Lung (tissue), 11 donors: ENCODE measurements at regions not wholly inside any gene's neighbourhood (a gene's known extent, or its start where the extent isn't known, plus 50 kb on each side); places are given as distances from the start of the nearest gene placed in this dataset.
A peak's percentile ranks its signal among the peaks of the same experiment; 100 is the strongest.

Experiments used
- ATAC-seq: fragments of 200-7000 bp; cut with Tn5 transposase; one replicate; pipeline ENCODE4 v1.9.1; 2020; ENCODE audit warnings: moderate number of reproducible peaks; ENCODE audit not compliant: insufficient read depth, low FRiP score
- DNase-seq, 3 donors: peaks; one replicate each; pipeline ENCODE4 v3.0.0-alpha.2; 2013 to 2017
- H3K27ac ChIP-seq, 2 donors: one replicate each; pipeline ENCODE4 v1.5.1; 2013; ENCODE audit warnings: mild to moderate bottlenecking in 2 of 2, moderate library complexity in 2 of 2, control low read depth in 1 of 2, inconsistent platforms in 1 of 2, low read depth in 1 of 2, low read length in 1 of 2
- H3K27me3 ChIP-seq, 3 donors: one replicate each; pipeline ENCODE4 v1.5.1; 2013; ENCODE audit warnings: low read length in 2 of 3; ENCODE audit not compliant: control insufficient read depth in 3 of 3, insufficient read depth in 3 of 3
- H3K36me3 ChIP-seq, 4 donors: one replicate each; pipeline ENCODE4 v1.5.1; 2013; ENCODE audit warnings: low read length in 4 of 4, mild to moderate bottlenecking in 1 of 4, moderate library complexity in 1 of 4; ENCODE audit not compliant: control insufficient read depth in 4 of 4, insufficient read depth in 4 of 4
- H3K4me1 ChIP-seq, 5 donors: one replicate each; pipeline ENCODE4 v1.5.1; 2013; ENCODE audit warnings: low read length in 5 of 5, mild to moderate bottlenecking in 2 of 5, moderate library complexity in 1 of 5; ENCODE audit not compliant: control insufficient read depth in 5 of 5, insufficient read depth in 5 of 5
- H3K4me3 ChIP-seq: one replicate; pipeline ENCODE4 v1.5.1; 2013; ENCODE audit warnings: mild to moderate bottlenecking, control low read depth, moderate library complexity
- H3K9ac ChIP-seq, 2 donors: one replicate each; pipeline ENCODE4 v1.5.1; 2013; ENCODE audit warnings: low read length in 2 of 2, control low read depth in 1 of 2; ENCODE audit not compliant: insufficient read depth in 1 of 2
- H3K9me3 ChIP-seq, 4 donors: one replicate each; pipeline ENCODE4 v1.5.1; 2013; ENCODE audit warnings: low read length in 3 of 4, mild to moderate bottlenecking in 1 of 4, moderate library complexity in 1 of 4; ENCODE audit not compliant: control insufficient read depth in 4 of 4, insufficient read depth in 3 of 4
- WGBS, 2 donors: extraction: QIAGEN DNeasy Blood & Tissue Kit; methylation state at CpG; one replicate each; pipeline ENCODE4 v1.1.7; 2013; 5-methylcytosine and 5-hydroxymethylcytosine counted together
- TF ChIP-seq, protein P1 (sequence below): IDR thresholded peaks from 2 replicates; pipeline ENCODE4 v1.5.1; 2012; ENCODE audit warnings: mild to moderate bottlenecking; ENCODE audit errors: control extremely low read depth, extremely low read depth
- donor health status: control.
- donor health status: control.
- donor health status: Bipolar disorder and iron deficiency.
- donor health status: healthy.
- donor health status: DM: yes; HTN: yes; CAD: no.

DNA sequence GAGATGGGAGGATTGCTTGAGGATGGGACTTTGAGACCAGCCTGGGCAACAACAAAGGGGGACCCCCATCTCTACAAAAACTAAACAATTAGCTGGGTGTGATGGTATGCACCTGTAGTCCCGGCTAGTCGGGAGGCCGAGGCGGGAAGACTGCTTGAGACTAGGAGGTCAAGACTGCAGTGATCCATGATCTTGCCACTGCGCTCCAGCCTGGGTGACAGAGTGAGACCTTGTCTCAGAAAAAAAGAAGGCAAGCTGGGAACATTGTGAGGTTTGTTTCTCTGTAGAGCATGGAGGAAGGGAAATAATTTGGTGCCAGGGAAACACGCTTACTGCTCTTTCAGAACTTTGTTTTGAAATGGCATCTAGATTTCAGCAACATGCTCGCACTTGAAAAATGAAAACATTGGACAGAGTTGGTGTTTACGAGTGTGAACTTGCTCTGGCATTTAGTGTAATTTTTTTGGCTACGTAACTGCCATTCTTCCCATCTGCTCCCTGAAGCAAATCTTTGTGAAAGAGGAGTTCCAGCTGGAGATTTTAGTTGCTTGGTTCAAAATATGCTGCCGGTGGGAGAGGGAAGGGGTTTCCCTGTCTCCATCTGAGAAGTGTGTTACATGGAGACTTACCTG, 125.6 kb upstream of the DLX2 start:
- H3K27ac ChIP-seq: no peak overlapping the region
- TF ChIP-seq, protein P1, sequence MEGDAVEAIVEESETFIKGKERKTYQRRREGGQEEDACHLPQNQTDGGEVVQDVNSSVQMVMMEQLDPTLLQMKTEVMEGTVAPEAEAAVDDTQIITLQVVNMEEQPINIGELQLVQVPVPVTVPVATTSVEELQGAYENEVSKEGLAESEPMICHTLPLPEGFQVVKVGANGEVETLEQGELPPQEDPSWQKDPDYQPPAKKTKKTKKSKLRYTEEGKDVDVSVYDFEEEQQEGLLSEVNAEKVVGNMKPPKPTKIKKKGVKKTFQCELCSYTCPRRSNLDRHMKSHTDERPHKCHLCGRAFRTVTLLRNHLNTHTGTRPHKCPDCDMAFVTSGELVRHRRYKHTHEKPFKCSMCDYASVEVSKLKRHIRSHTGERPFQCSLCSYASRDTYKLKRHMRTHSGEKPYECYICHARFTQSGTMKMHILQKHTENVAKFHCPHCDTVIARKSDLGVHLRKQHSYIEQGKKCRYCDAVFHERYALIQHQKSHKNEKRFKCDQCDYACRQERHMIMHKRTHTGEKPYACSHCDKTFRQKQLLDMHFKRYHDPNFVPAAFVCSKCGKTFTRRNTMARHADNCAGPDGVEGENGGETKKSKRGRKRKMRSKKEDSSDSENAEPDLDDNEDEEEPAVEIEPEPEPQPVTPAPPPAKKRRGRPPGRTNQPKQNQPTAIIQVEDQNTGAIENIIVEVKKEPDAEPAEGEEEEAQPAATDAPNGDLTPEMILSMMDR: no peak
- peak; percentile 51 to 94 (median 92) for DNase-seq
- ATAC-seq: no peak
- no peaks in the 10 kb centered on the region for H3K36me3 ChIP-seq
- H3K27me3 ChIP-seq: peaks cover 0 to 3% (median 0%) of the 10 kb centered on the region in 3 donors
- H3K4me3 ChIP-seq: no peak overlapping the region
- H3K4me1 ChIP-seq: peaks cover 0 to 26% (median 8%) of the 10 kb centered on the region in 5 donors
- no peaks in the 10 kb centered on the region for H3K9me3 ChIP-seq
- 71 to 72% methylated on average over 10 of the region's 10 CpGs for WGBS, 2 donors
- H3K9ac ChIP-seq: no peak overlapping the region

DNA sequence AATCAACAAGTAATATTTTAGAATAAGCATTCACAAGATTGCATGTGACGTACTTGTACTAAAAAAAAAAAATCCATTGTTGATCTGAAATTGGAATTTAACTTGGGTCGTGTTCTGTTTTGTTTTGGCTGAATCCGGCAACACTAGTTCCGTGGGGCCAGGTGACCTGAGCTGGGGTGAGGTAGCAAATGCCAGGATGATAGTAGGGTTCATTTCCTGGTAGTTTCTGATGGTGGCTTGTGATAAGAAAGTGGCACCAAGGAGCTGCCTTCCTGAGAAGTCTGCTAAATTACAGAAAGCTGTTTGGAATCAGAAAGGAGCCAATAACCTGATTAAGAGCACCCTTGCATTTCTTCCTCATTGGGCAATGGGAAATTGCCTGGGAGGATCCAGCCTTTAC, 126.4 kb upstream of the DLX2 start:
- peaks cover 0 to 26% (median 8%) of the 10 kb centered on the region in 5 donors for H3K4me1 ChIP-seq
- ATAC-seq (no peak), DNase-seq (no peak)
- no peaks in the 10 kb centered on the region for H3K36me3 ChIP-seq
- no peaks in the 10 kb centered on the region for H3K9me3 ChIP-seq
- TF ChIP-seq, protein P1: no peak
- no peak overlapping the region for H3K9ac ChIP-seq
- peaks cover 0 to 4% (median under 1%) of the 10 kb centered on the region in 3 donors for H3K27me3 ChIP-seq
- no peak overlapping the region for H3K4me3 ChIP-seq
- WGBS, 2 donors: 37 to 62% methylated on average over 4 of the region's 4 CpGs
- H3K27ac ChIP-seq: no peak overlapping the region

DNA sequence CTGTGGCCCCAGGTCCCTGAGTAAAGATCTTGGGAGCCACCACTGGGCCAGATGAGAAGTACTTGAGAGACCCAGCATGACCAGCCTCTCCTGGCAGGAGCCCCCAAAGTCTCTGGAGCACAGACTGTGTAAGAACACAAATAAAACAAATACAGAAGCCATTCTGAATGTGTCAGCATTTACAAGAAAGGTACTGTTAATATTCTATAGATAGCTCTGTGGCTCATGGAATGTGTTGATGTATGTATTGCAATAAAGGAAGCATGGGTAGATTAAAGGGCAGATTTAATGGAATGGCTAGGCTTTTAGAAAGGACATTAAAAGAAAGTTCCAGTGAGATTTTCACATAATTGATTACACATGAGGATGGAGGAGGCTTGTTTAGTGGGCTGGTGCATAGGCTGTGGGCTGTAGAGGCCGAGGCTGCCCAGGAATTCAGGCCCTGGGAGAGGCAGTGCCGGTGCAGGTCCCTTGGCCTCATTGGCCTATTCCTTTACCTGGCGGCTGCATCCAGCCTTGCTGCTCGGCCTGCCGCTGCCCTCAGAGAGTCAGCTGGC, 127.7 kb upstream of the DLX2 start:
- ATAC-seq (no peak), DNase-seq (no peak)
- WGBS, 2 donors: 84 to 89% methylated on average over 5 of the region's 5 CpGs
- Histone ChIP-seq H3K27me3 (peaks cover 0 to 14% (median 12%) of the 10 kb centered on the region in 3 donors), H3K36me3 (no peaks in the 10 kb centered on the region), H3K9ac (no peak overlapping the region), H3K4me3 (no peak overlapping the region), H3K27ac (no peak overlapping the region), H3K4me1 (peaks cover 0 to 35% (median 8%) of the 10 kb centered on the region in 5 donors), H3K9me3 (no peaks in the 10 kb centered on the region)
- TF ChIP-seq, protein P1: no peak
